Testis (tissue), 2 donors: ENCODE measurements at regions not wholly inside any gene's neighbourhood (a gene's known extent, or its start where the extent isn't known, plus 50 kb on each side); places are given as distances from the start of the nearest gene placed in this dataset.

ENCODE experiments used
- DNase-seq: peaks from one replicate; pipeline ENCODE4 v3.0.0-alpha.2; 2019
- H3K27ac ChIP-seq, 2 donors: fragments of 200-600 bp; sonication (generic); one replicate each; pipeline ENCODE4 v1.5.1; 2019
- H3K27me3 ChIP-seq: fragments of 200-600 bp; sonication (generic); one replicate; pipeline ENCODE4 v1.5.1; 2019
- H3K36me3 ChIP-seq: fragments of 200-600 bp; sonication (generic); one replicate; pipeline ENCODE4 v1.5.1; 2017; ENCODE audit warnings: low read depth; ENCODE audit errors: missing control alignments
- H3K4me1 ChIP-seq: fragments of 200-600 bp; sonication (generic); one replicate; pipeline ENCODE4 v1.5.1; 2019
- H3K4me3 ChIP-seq, 2 donors: fragments of 200-600 bp; sonication (generic); one replicate each; pipeline ENCODE4 v1.5.1; 2017 to 2019
- H3K9me3 ChIP-seq: fragments of 200-600 bp; sonication (generic); one replicate; pipeline ENCODE4 v1.5.1; 2017
- POLR2A ChIP-seq: fragments of 450-650 bp; IDR thresholded peaks from one replicate; pipeline ENCODE4 v1.6.1; 2017; ENCODE audit warnings: antibody characterized with exemption, mild to moderate bottlenecking, moderate library complexity
- WGBS, 2 donors: methylation state at CpG; one replicate each; pipeline ENCODE4 v1.1.5; 2018; 5-methylcytosine and 5-hydroxymethylcytosine counted together
- intact Hi-C: fragments of 100-400 bp; cut with DNase I; formaldehyde crosslinking; loops from one replicate; pipeline ENCODE4 v1.15.1; 2023; ENCODE audit warnings: low total_unique reads
- TF ChIP-seq, protein P1 (sequence below), 3 experiments: fragments of 450-650 bp in 2 of 3; fragments of 200-600 bp in 1 of 3; sonication (generic) in 1 of 3; IDR thresholded peaks; one replicate each; pipeline ENCODE4 v1.5.1; 2016 to 2019; ENCODE audit warnings: antibody characterized with exemption in 3 of 3, mild to moderate bottlenecking in 2 of 3, moderate library complexity in 1 of 3

DNA sequence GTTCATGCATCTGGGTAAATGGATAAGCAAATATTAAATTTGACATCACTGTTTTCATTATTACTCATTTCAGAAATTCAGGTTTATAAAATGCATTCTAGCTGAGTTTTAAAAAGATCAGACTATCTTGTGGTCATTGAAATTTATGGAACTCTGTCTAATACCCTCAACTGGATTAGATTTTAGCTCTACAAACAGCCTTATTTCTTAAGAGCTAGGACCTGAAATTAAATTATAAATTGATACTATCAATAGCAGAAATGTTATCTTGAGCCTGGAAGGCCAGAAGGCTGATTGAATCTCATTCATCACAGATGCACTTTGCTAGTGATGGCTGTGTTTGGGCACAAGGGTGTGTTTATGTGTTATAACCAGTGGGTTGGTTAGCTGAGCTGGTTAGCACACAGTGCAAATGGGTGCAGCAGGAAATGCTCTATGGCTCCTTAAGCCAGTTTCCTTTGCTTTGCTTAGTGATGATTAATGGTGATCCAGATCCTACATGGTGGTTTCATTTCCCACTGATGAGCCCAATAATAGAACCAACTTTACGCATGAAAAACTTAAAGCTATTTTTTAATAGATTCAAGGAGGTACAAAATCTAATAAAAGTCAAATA lies 310.8 kb upstream of the KLF12 start:
- whole genome bisulfite sequencing, 2 donors = 98 to 100% methylated on average over 1 of the region's 1 CpG
- no peak overlapping the region for H3K27ac ChIP-seq
- intact Hi-C loops = no loop called here
- H3K4me1 ChIP-seq = no peaks in the 10 kb centered on the region
- TF ChIP-seq, protein P1, sequence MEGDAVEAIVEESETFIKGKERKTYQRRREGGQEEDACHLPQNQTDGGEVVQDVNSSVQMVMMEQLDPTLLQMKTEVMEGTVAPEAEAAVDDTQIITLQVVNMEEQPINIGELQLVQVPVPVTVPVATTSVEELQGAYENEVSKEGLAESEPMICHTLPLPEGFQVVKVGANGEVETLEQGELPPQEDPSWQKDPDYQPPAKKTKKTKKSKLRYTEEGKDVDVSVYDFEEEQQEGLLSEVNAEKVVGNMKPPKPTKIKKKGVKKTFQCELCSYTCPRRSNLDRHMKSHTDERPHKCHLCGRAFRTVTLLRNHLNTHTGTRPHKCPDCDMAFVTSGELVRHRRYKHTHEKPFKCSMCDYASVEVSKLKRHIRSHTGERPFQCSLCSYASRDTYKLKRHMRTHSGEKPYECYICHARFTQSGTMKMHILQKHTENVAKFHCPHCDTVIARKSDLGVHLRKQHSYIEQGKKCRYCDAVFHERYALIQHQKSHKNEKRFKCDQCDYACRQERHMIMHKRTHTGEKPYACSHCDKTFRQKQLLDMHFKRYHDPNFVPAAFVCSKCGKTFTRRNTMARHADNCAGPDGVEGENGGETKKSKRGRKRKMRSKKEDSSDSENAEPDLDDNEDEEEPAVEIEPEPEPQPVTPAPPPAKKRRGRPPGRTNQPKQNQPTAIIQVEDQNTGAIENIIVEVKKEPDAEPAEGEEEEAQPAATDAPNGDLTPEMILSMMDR (IDR thresholded peaks at IDR 0.05) = no peak
- no peak for TF ChIP-seq POLR2A
- H3K4me3 ChIP-seq = no peak overlapping the region
- no peaks in the 10 kb centered on the region for H3K9me3 ChIP-seq
- no peaks in the 10 kb centered on the region for H3K36me3 ChIP-seq
- DNase-seq = no peak
- no peaks in the 10 kb centered on the region for H3K27me3 ChIP-seq

DNA sequence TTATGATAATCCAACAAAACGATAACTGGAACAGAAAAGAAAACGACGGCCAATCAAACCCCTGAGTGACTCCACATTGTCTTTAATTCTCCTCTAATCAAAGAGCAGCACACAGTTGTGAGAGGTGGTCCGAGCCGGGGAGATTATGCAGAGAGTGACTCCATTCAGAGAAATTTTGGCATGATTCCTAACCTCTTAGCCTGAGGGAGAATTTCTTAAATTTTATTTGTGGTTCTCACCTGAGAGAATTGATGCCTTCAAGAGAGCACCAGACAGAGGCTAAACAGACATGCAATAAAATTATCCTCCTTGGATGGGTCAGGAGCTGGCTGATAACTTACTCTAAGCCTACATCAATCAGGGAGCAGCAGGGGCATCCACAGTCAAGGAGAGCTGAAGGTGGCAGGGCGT lies 310.0 kb upstream of the KLF12 start:
- WGBS, 2 donors = 48 to 59% methylated on average over 6 of the region's 6 CpGs
- intact Hi-C loops = no loop called here
- Histone ChIP-seq H3K36me3 (no peaks in the 10 kb centered on the region), H3K27me3 (no peaks in the 10 kb centered on the region), H3K27ac (no peak overlapping the region), H3K9me3 (no peaks in the 10 kb centered on the region), H3K4me3 (no peak overlapping the region), H3K4me1 (no peaks in the 10 kb centered on the region)
- no peak for DNase-seq
- TF ChIP-seq, protein P1 (IDR thresholded peaks at IDR 0.05) = no peak
- TF ChIP-seq POLR2A = no peak

DNA sequence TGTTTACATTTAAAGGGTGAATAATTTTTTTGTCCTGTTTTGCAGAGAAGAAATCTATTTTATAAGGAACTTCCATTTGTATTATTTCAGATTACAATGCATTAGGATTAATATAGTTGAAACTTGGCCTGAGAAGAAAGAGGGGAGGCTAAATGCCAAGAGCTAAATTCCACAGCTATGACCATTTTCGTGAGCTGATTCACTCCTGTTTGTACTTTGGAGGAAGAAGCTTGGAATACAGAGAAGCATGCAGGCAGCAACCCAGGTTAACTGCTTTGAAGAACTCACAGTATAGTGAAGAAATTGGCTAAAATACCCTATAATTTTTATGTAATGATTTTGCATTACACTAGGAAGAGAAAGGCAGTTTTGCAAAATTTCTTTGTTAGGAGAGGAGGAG lies 309.4 kb upstream of the KLF12 start:
- H3K9me3 ChIP-seq = no peaks in the 10 kb centered on the region
- H3K27ac ChIP-seq = no peak overlapping the region
- intact Hi-C loops = no loop called here
- no peaks in the 10 kb centered on the region for H3K36me3 ChIP-seq
- no peak overlapping the region for H3K4me3 ChIP-seq
- 13 to 21% methylated on average over 1 of the region's 1 CpG for WGBS, 2 donors
- no peak for DNase-seq
- H3K4me1 ChIP-seq = no peaks in the 10 kb centered on the region
- H3K27me3 ChIP-seq = no peaks in the 10 kb centered on the region
- TF ChIP-seq POLR2A = no peak
- TF ChIP-seq, protein P1 (IDR thresholded peaks at IDR 0.05) = no peak

DNA sequence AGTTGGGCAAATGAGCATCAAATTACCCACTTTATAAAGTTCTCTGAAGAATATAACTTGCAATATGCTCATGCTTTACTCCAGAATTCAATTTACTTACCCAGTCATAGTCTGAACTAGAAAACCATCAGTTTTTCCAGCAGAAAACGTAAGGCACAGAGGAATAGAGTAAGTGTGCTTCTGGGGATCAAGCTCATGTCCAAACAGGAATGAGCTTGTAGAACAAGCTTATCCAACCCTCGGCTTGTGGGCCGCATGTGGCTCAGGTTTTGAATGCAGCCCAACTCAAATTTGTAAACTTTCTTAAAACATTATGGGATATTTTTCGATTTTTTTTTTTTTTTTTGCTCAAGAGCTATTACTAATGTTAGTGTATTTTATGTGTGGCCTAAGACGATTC lies 308.5 kb upstream of the KLF12 start:
- WGBS, 2 donors = 67 to 71% methylated on average over 5 of the region's 5 CpGs
- no peak overlapping the region for H3K27ac ChIP-seq
- H3K4me3 ChIP-seq = no peak overlapping the region
- no peaks in the 10 kb centered on the region for H3K27me3 ChIP-seq
- no peaks in the 10 kb centered on the region for H3K36me3 ChIP-seq
- no peaks in the 10 kb centered on the region for H3K9me3 ChIP-seq
- intact Hi-C loops = no loop called here
- no peak for DNase-seq
- no peaks in the 10 kb centered on the region for H3K4me1 ChIP-seq
- TF ChIP-seq POLR2A = no peak
- TF ChIP-seq, protein P1 (IDR thresholded peaks at IDR 0.05) = no peak

DNA sequence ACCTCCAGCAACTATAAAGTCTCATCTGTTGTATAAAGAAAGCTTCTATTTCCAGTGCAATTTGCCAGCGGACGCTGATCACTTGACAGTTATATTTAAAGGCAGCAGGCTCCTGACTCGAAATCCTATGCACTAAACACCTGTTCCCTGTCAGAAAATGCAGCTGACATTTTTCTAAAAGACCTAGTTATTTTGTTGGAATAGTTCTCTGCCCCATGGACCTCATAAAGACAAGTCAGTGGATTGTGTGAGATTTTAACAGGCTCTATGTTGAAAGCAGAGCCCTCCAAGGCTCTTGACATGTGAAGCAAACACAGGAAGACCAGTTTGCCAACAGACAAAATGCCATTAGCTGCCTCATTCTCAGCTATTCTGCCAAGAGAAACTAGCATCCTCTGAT lies 304.7 kb upstream of the KLF12 start:
- Histone ChIP-seq H3K27ac (no peak overlapping the region), H3K27me3 (no peaks in the 10 kb centered on the region), H3K4me3 (no peak overlapping the region), H3K36me3 (no peaks in the 10 kb centered on the region), H3K9me3 (no peaks in the 10 kb centered on the region), H3K4me1 (no peaks in the 10 kb centered on the region)
- intact Hi-C loops = no loop called here
- DNase-seq = no peak
- WGBS, 2 donors = 81 to 92% methylated on average over 3 of the region's 3 CpGs
- TF ChIP-seq, protein P1 (IDR thresholded peaks at IDR 0.05) = no peak
- no peak for TF ChIP-seq POLR2A
